Left lung (tissue), 4 donors: ENCODE measurements at regions not wholly inside any gene's neighbourhood (a gene's known extent, or its start where the extent isn't known, plus 50 kb on each side); places are given as distances from the start of the nearest gene placed in this dataset.
A peak's percentile ranks its signal among the peaks of the same experiment; 100 is the strongest.

ENCODE experiments used
- ATAC-seq: fragments of 200-7000 bp; cut with Tn5 transposase; one replicate; pipeline ENCODE4 v1.9.1; 2020; ENCODE audit warnings: moderate library complexity
- DNase-seq, 4 donors: peaks; one replicate each; pipeline ENCODE4 v3.0.0-alpha.2; 2013 to 2020
- H3K27ac ChIP-seq, 2 donors: fragments of 200-600 bp; sonication (generic) in 1 of 2; one replicate each; pipeline versions ENCODE4 v1.5.0 to v1.8.0; 2020 to 2021
- H3K27me3 ChIP-seq, 2 donors: fragments of 200-600 bp; sonication (generic) in 1 of 2; one replicate each; pipeline versions ENCODE4 v1.5.0 to v1.8.0; 2020 to 2021
- H3K36me3 ChIP-seq, 2 donors: fragments of 200-600 bp; sonication (generic) in 1 of 2; one replicate each; pipeline versions ENCODE4 v1.5.0 to v1.8.0; 2020 to 2021
- H3K4me1 ChIP-seq, 2 donors: fragments of 200-600 bp; one replicate each; pipeline ENCODE4 v1.8.0; 2021
- H3K4me3 ChIP-seq, 2 donors: fragments of 200-600 bp; sonication (generic) in 1 of 2; one replicate each; pipeline versions ENCODE4 v1.5.0 to v1.8.0; 2020 to 2021; ENCODE audit warnings: mild to moderate bottlenecking in 1 of 2
- H3K9me3 ChIP-seq, 2 donors: fragments of 200-600 bp; sonication (generic) in 1 of 2; one replicate each; pipeline versions ENCODE4 v1.5.0 to v1.8.0; 2020 to 2021
- intact Hi-C, 2 donors: fragments of 100-400 bp; cut with DNase I; formaldehyde crosslinking; loops; one replicate each; pipeline versions ENCODE4 v1.11.2 to v1.14.2; 2022
- TF ChIP-seq, protein P1 (sequence below), 2 donors: fragments of 200-600 bp; sonication (generic) in 1 of 2; IDR thresholded peaks; one replicate each; pipeline versions ENCODE4 v1.5.0 to v1.8.0; 2021; ENCODE audit warnings: antibody characterized with exemption in 2 of 2
- donor health status: DM: no; HTN: yes; CAD: no.
- donor health status: DM: no; HTN: no; CAD: no.

DNA sequence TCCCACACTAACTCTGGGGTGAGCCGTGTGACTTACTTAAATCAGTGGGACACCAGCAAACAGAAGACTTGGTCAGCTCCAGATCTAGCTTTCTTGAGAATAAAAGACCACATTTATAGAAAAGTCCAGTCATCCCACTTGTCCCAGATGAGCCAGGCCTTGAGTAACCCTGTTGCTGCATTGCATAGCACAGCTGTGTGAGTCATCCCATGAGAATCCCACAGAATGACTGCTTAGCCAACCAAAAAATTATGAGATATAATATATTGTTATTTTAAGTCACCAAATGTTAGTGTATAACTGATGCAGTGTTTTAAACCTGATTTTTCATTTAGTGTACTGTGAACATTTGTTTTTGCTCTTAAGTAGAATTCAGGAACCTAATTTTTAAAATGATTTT is 94.2 kb upstream of the FSHR start:
- intact Hi-C loops, result no loop called here
- DNase-seq (peak in 1 of 4 donors; percentile 35), ATAC-seq (peak; percentile 86)
- Histone ChIP-seq H3K4me3 (no peak overlapping the region), H3K27ac (no peak overlapping the region), H3K36me3 (no peaks in the 10 kb centered on the region), H3K27me3 (no peaks in the 10 kb centered on the region), H3K9me3 (peaks cover 0 to 16% of the 10 kb centered on the region in 2 donors), H3K4me1 (no peaks in the 10 kb centered on the region)
- TF ChIP-seq, protein P1, sequence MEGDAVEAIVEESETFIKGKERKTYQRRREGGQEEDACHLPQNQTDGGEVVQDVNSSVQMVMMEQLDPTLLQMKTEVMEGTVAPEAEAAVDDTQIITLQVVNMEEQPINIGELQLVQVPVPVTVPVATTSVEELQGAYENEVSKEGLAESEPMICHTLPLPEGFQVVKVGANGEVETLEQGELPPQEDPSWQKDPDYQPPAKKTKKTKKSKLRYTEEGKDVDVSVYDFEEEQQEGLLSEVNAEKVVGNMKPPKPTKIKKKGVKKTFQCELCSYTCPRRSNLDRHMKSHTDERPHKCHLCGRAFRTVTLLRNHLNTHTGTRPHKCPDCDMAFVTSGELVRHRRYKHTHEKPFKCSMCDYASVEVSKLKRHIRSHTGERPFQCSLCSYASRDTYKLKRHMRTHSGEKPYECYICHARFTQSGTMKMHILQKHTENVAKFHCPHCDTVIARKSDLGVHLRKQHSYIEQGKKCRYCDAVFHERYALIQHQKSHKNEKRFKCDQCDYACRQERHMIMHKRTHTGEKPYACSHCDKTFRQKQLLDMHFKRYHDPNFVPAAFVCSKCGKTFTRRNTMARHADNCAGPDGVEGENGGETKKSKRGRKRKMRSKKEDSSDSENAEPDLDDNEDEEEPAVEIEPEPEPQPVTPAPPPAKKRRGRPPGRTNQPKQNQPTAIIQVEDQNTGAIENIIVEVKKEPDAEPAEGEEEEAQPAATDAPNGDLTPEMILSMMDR (IDR thresholded peaks at IDR 0.05), result no peak

DNA sequence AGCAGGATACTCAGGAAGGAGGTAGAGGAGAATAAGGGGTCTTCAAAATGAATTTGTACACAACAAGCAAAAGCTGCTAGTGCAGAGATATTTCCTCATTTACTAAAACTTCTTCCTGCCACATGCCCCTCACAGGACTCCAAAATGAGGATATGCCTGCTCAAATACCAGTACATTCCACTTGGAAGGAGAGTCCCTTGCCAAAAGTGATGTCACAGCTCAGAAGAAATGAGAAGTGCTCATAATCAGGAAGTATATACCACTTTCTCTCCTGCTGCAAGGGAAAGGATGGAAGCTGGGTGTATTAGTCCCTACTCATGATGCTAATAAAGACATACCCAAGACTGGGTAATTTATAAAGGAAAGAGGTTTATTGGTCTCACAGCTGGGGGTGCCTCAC is 87.7 kb upstream of the FSHR start:
- no peaks in the 10 kb centered on the region for H3K27me3 ChIP-seq
- H3K36me3 ChIP-seq, result no peaks in the 10 kb centered on the region
- peaks cover 0 to 15% of the 10 kb centered on the region in 2 donors for H3K9me3 ChIP-seq
- H3K4me1 ChIP-seq, result no peaks in the 10 kb centered on the region
- H3K4me3 ChIP-seq, result no peak overlapping the region
- no peak for DNase-seq
- intact Hi-C loops, result no loop called here
- TF ChIP-seq, protein P1 (IDR thresholded peaks at IDR 0.05), result no peak
- no peak for ATAC-seq
- no peak overlapping the region for H3K27ac ChIP-seq

DNA sequence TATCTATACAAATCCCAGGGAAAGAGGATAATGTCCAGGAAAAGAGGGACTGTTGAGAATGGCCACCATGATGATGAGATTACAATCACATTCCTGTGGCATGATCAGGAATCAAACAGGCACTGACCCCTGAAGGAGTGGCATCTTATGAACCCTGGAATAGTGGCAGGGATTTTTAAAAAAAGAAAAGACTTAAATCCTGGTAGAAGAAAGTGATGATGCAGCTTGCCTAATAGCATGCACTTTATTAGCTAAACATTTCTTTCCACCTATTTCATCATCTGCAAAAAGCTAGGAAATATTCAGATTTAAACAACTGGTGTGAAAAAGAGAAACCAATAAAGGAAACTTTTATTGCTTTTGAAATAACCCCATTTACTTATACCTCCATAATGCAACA is 87.2 kb upstream of the FSHR start:
- no peak for DNase-seq
- H3K4me1 ChIP-seq, result no peaks in the 10 kb centered on the region
- H3K27me3 ChIP-seq, result no peaks in the 10 kb centered on the region
- no peaks in the 10 kb centered on the region for H3K36me3 ChIP-seq
- no peak for ATAC-seq
- H3K9me3 ChIP-seq, result peaks cover 0 to 10% of the 10 kb centered on the region in 2 donors
- H3K27ac ChIP-seq, result no peak overlapping the region
- no peak overlapping the region for H3K4me3 ChIP-seq
- intact Hi-C loops, result no loop called here
- TF ChIP-seq, protein P1 (IDR thresholded peaks at IDR 0.05), result no peak

DNA sequence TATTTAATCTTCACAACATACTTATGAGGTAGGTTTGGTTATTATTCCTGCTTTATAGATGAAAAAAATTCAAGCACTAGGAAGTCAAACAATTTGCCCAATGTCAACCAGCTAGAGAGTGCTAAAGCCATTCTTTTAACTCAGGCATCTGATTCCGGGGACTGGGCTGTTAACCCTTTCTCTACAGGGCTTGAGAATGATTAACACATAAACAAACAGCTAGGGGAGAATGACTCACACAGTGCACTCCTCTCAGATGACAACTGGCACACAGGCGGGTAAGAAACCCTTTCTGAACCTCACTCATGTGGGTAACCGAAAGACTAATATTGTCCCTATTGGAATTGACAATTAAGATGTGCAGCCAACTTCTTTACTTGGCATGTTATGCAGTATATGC is 86.3 kb upstream of the FSHR start:
- H3K4me3 ChIP-seq, result no peak overlapping the region
- H3K27ac ChIP-seq, result no peak overlapping the region
- TF ChIP-seq, protein P1 (IDR thresholded peaks at IDR 0.05), result no peak
- H3K9me3 ChIP-seq, result peaks cover 0 to 9% of the 10 kb centered on the region in 2 donors
- DNase-seq, result no peak
- no peaks in the 10 kb centered on the region for H3K4me1 ChIP-seq
- H3K27me3 ChIP-seq, result no peaks in the 10 kb centered on the region
- H3K36me3 ChIP-seq, result no peaks in the 10 kb centered on the region
- intact Hi-C loops, result no loop called here
- ATAC-seq, result peak; percentile 41

DNA sequence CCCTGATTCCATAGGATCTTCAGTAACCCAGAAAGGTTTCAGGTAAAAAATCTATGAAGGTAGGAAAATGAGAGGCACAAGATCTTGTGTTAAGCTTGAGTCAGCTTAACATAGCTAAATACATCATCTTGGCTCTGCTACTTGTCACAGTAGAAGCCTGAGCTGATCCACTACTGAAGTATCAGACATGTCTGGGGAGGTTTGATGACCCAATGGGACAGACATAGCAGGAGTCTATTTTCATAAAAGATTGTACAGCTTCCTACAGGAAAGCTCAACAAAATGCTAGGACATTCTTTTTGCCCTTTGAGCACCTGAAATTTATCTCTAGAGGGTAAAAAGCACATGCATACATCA is 84.3 kb upstream of the FSHR start:
- Histone ChIP-seq H3K27ac (no peak overlapping the region), H3K27me3 (no peaks in the 10 kb centered on the region), H3K9me3 (peaks cover 0 to under 1% of the 10 kb centered on the region in 2 donors), H3K36me3 (no peaks in the 10 kb centered on the region), H3K4me3 (no peak overlapping the region), H3K4me1 (no peaks in the 10 kb centered on the region)
- intact Hi-C loops, result no loop called here
- TF ChIP-seq, protein P1 (IDR thresholded peaks at IDR 0.05), result no peak
- DNase-seq, result no peak
- no peak for ATAC-seq
